Calu3 (cell line): ENCODE measurements at regions not wholly inside any gene's neighbourhood (a gene's known extent, or its start where the extent isn't known, plus 50 kb on each side); places are given as distances from the start of the nearest gene placed in this dataset.

Experiments used
- BruUV-seq: library from RNA; stranded (reverse); fragments of 400-500 nt; replicated peaks from 2 replicates; lab custom pipeline; 2021; lab: Mats Ljungman, UMichigan
- CTCF ChIA-PET: fragments of 300-600 bp; sonication (Branson Sonifier 250); formaldehyde crosslinking; loops from one replicate; lab custom pipeline; 2022; ENCODE audit warnings: antibody characterized with exemption; lab: Charles Lee
- DNase-seq: peaks from one replicate; pipeline ENCODE4 v3.0.0; 2022
- H3K27ac Mint-ChIP-seq: one replicate; pipeline ENCODE4 v1.8.0; 2022; ENCODE audit warnings: mixed read lengths; ENCODE audit not compliant: unreplicated experiment
- H3K27me3 Mint-ChIP-seq: one replicate; pipeline ENCODE4 v1.8.0; 2022; ENCODE audit warnings: mixed read lengths; ENCODE audit not compliant: unreplicated experiment
- H3K36me3 Mint-ChIP-seq: one replicate; pipeline ENCODE4 v1.8.0; 2022; ENCODE audit warnings: mild to moderate bottlenecking, moderate library complexity, mixed read lengths; ENCODE audit not compliant: insufficient read depth, unreplicated experiment
- H3K4me1 Mint-ChIP-seq: one replicate; pipeline ENCODE4 v1.8.0; 2022; ENCODE audit warnings: mild to moderate bottlenecking, low read depth, mixed read lengths; ENCODE audit not compliant: unreplicated experiment
- H3K4me3 Mint-ChIP-seq: one replicate; pipeline ENCODE4 v1.8.0; 2022; ENCODE audit warnings: mild to moderate bottlenecking, low read depth, moderate library complexity, mixed read lengths; ENCODE audit not compliant: unreplicated experiment
- H3K9me3 Mint-ChIP-seq: one replicate; pipeline ENCODE4 v1.8.0; 2022; ENCODE audit warnings: low read depth, mixed read lengths; ENCODE audit not compliant: unreplicated experiment
- intact Hi-C: fragments of 100-400 bp; cut with micrococcal nuclease; formaldehyde crosslinking; loops from one replicate; pipeline ENCODE4 v1.10.0; 2022; ENCODE audit not compliant: unreplicated experiment
- TF ChIP-seq, protein P1 (sequence below): fragments of 200-600 bp; IDR thresholded peaks from one replicate; pipeline ENCODE4 v1.8.0; 2022; ENCODE audit warnings: antibody characterized with exemption; ENCODE audit not compliant: unreplicated experiment

DNA sequence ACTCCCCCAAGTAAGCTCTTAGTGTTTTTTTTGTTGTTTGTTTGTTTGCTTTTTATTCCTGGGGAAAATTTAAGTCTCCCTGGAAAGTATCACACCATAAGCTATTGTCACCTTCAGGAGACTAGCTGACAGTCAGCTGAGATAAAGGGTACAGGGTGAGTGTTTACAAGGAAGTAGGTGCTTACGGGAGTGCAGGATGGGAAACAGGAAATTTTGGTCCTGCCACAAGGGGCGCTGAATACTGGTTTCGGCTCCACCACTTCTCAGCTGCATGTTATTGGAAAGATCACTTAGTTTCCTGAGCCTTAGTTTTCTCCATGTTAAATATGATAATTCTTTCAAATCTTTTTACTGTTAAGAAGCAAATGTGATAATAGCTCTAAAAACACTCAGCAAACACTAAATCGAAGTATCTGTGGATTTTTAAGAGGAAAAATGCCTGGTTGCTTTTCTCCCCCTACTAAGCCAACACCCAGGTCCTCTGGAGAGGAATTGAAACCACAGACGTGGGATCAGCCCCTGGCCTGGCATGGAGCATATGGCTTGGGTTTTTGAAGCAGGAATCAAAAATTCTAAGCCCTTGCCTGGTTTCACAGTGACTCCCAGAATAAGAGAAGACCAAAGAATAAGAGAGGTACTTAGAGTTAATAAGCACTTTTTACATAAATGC lies 90.7 kb downstream of the SCN11A start:
- peak; percentile 68 for DNase-seq
- Mint-ChIP-seq H3K9me3 (no peaks in the 10 kb centered on the region), H3K4me3 (no peak overlapping the region), H3K27me3 (no peaks in the 10 kb centered on the region), H3K36me3 (no peaks in the 10 kb centered on the region), H3K4me1 (no peaks in the 10 kb centered on the region), H3K27ac (no peak overlapping the region)
- TF ChIP-seq, protein P1, sequence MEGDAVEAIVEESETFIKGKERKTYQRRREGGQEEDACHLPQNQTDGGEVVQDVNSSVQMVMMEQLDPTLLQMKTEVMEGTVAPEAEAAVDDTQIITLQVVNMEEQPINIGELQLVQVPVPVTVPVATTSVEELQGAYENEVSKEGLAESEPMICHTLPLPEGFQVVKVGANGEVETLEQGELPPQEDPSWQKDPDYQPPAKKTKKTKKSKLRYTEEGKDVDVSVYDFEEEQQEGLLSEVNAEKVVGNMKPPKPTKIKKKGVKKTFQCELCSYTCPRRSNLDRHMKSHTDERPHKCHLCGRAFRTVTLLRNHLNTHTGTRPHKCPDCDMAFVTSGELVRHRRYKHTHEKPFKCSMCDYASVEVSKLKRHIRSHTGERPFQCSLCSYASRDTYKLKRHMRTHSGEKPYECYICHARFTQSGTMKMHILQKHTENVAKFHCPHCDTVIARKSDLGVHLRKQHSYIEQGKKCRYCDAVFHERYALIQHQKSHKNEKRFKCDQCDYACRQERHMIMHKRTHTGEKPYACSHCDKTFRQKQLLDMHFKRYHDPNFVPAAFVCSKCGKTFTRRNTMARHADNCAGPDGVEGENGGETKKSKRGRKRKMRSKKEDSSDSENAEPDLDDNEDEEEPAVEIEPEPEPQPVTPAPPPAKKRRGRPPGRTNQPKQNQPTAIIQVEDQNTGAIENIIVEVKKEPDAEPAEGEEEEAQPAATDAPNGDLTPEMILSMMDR, result peak; percentile 56
- CTCF ChIA-PET, result interaction anchor here (0.6 to 1.7 kb wide), 3 partner anchors 35 to 83 kb away, joined by 4 read pairs; no protein-coding TSS in a partner anchor
- no TSS peak for BruUV-seq
- intact Hi-C loops, result no loop called here

DNA sequence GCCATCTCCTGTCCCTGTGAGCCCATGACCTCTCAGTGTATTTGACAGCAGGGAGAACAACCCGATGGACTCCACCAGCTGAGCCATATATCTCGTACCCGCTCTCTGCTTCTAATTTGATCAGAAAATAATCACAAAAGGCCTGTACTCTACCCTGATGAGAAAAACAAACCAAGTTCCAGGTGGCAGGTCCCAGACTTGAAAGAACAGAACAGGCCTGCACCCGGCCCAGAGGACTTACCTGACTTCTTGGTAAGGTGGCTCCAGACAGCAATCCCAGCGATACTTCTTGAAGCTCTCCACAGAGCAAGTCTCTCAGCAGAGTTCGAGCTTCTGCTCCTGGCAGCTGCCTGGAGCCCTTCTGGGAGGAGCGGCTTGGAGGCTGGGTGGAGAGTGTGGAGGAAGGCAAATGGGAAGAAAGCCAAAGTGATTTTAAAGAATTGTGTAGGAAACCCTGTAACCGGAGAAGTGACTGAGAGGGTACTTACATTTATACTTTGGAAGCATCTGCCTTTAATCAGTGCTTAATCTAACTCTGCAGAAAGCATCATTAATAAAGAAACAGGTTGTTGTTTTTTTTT lies 91.6 kb downstream of the SCN11A start:
- H3K27ac Mint-ChIP-seq, result no peak overlapping the region
- no peaks in the 10 kb centered on the region for H3K4me1 Mint-ChIP-seq
- no peak overlapping the region for H3K4me3 Mint-ChIP-seq
- intact Hi-C loops, result no loop called here
- TF ChIP-seq, protein P1, result no peak
- no peak for DNase-seq
- no peaks in the 10 kb centered on the region for H3K36me3 Mint-ChIP-seq
- CTCF ChIA-PET, result interaction anchor here (1.3 to 1.7 kb wide), 2 partner anchors 40 to 82 kb away, joined by 4 read pairs; no protein-coding TSS in a partner anchor
- no peaks in the 10 kb centered on the region for H3K27me3 Mint-ChIP-seq
- no TSS peak for BruUV-seq
- H3K9me3 Mint-ChIP-seq, result no peaks in the 10 kb centered on the region

DNA sequence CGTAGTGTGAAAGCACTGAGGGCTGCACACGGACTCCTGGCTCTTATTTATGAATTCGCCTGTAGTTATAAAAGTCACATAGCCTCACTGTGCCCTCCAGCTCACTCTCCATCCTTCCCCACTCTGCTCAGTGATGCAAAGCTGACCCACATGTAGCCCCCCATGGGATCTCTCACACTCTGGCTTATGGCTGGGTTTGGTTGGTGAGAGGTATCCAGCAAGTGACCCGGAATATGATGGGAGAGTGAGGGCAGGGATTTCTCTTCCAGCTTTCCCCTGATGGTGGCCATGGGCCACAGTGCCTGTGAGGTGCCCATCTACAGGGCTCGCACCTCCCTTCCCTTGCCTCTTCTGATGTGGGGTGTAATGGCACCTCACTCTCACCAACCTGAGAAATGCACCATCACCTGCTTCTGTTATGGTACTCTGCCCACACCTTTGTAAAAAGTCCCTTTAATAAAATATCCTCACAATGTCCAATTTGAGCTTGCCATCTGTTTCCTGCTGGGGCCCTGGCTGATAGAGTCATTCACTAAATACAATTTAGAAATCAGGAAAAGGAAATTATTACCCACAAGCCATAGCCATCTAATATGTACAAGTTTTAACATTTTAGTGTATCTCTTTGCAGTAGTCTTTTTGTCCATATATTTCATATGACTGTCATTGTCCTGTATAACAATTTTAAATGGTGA lies 93.6 kb downstream of the SCN11A start:
- H3K27me3 Mint-ChIP-seq, result peaks cover 16% of the 10 kb centered on the region
- intact Hi-C loops, result no loop called here
- H3K4me3 Mint-ChIP-seq, result no peak overlapping the region

DNA sequence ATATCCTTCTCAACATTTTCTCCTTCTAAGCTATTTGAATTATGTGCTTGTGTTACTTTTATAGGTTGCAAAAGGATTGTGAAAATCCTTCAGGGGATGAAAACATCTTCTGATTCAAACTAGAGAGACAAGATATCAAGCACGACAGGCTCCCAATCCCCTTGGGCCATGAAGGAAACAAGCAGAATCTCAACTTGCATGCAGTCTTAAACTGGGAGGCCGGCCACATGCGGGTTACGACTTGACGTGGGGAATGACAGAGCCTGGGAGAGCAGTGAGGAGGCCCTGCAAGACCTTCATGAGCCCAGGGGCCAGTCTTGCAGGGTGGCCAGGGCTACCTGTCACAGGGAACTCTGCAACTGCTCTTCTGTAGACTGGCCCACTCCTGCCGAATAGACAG lies 94.4 kb downstream of the SCN11A start:
- Mint-ChIP-seq H3K4me1 (no peaks in the 10 kb centered on the region), H3K9me3 (no peaks in the 10 kb centered on the region), H3K27me3 (peaks cover 25% of the 10 kb centered on the region), H3K4me3 (no peak overlapping the region), H3K27ac (no peak overlapping the region), H3K36me3 (no peaks in the 10 kb centered on the region)
- DNase-seq, result no peak
- no TSS peak for BruUV-seq
- TF ChIP-seq, protein P1, result no peak
- CTCF ChIA-PET, result no interaction called here
- intact Hi-C loops, result no loop called here

More for the DNA sequence above, 93.6 kb downstream of the SCN11A start:
- DNase-seq, result no peak
- Mint-ChIP-seq H3K36me3 (no peaks in the 10 kb centered on the region), H3K9me3 (no peaks in the 10 kb centered on the region), H3K4me1 (no peaks in the 10 kb centered on the region), H3K27ac (no peak overlapping the region)
- CTCF ChIA-PET, result no interaction called here
- TF ChIP-seq, protein P1, result no peak
- no TSS peak for BruUV-seq
